Psoas muscle (tissue), 7 donors: ENCODE measurements at regions not wholly inside any gene's neighbourhood (a gene's known extent, or its start where the extent isn't known, plus 50 kb on each side); places are given as distances from the start of the nearest gene placed in this dataset.

ENCODE experiments used
- ATAC-seq, 4 donors: fragments of 200-7000 bp; cut with Tn5 transposase; one replicate each; pipeline ENCODE4 v1.9.1; 2020; ENCODE audit warnings: moderate library complexity in 3 of 4, mild to moderate bottlenecking in 2 of 4
- DNase-seq, 2 donors: peaks; one replicate each; pipeline ENCODE4 v3.0.0-alpha.2; 2020
- H3K27ac ChIP-seq: fragments of 200-600 bp; one replicate; pipeline ENCODE4 v1.8.0; 2022
- H3K27me3 ChIP-seq, 3 donors: fragments of 200-600 bp in 1 of 3; one replicate each; pipeline versions ENCODE4 v1.6.1 to v1.8.0; 2013 to 2022; ENCODE audit warnings: low read length in 2 of 3, mild to moderate bottlenecking in 2 of 3, moderate library complexity in 1 of 3; ENCODE audit not compliant: insufficient read depth in 3 of 3
- H3K36me3 ChIP-seq, 2 donors: fragments of 200-600 bp in 1 of 2; one replicate each; pipeline versions ENCODE4 v1.6.1 to v1.8.0; 2013 to 2022; ENCODE audit warnings: low read depth in 1 of 2, mild to moderate bottlenecking in 1 of 2, moderate library complexity in 1 of 2; ENCODE audit not compliant: insufficient read depth in 1 of 2
- H3K4me1 ChIP-seq: fragments of 200-600 bp; one replicate; pipeline ENCODE4 v1.8.0; 2022
- H3K4me3 ChIP-seq: fragments of 200-600 bp; one replicate; pipeline ENCODE4 v1.8.0; 2022; ENCODE audit warnings: mild to moderate bottlenecking
- H3K9me3 ChIP-seq: fragments of 200-600 bp; one replicate; pipeline ENCODE4 v1.8.0; 2022
- CTCF ChIP-seq: fragments of 200-600 bp; IDR thresholded peaks from one replicate; pipeline ENCODE4 v1.8.0; 2022; ENCODE audit warnings: antibody characterized with exemption
- WGBS, 3 donors: extraction: QIAGEN DNeasy Blood & Tissue Kit; methylation state at CpG; one replicate each; pipeline versions ENCODE4 v1.1.6 to v1.1.7; 2013; 5-methylcytosine and 5-hydroxymethylcytosine counted together
- intact Hi-C, 2 donors: fragments of 100-400 bp; cut with DNase I; formaldehyde crosslinking; loops; one replicate each; pipeline versions ENCODE4 v1.11.0 to v1.14.2; 2022
- donor health status: healthy with polysubstance abuse.
- donor health status: DM: no; HTN: no; CAD: no; lungs with moderate emphysema.
- donor health status: Bipolar disorder and iron deficiency.
- donor health status: healthy.
- donor health status: DM: yes; HTN: yes; CAD: no.
- donor health status: DM: no; HTN: no; CAD: no.
- donor health status: DM: yes; HTN: yes; CAD: no.

- H3K4me3 ChIP-seq: no peak overlapping the region
- no peak for DNase-seq
- no peak for ATAC-seq
- WGBS, 3 donors: 69 to 86% (median 76%) methylated on average over 3 of the region's 3 CpGs
- H3K4me1 ChIP-seq: peaks cover 53% of the 10 kb centered on the region
- H3K9me3 ChIP-seq: no peaks in the 10 kb centered on the region
- no peaks in the 10 kb centered on the region for H3K36me3 ChIP-seq
- intact Hi-C loops: loop anchor here (5.0 to 10.0 kb wide), 5 partner anchors 251 to 624 kb away; no protein-coding TSS in a partner anchor
- H3K27me3 ChIP-seq: no peaks in the 10 kb centered on the region
- peak overlapping the region; percentile 95 for H3K27ac ChIP-seq
- no peak for TF ChIP-seq CTCF
Observed at GRCh38 chr6:163958646-163959045, 544.1 kb downstream of the QKI start.

GRCh38 chr6:163956571-163957407 lies 542.3 kb downstream of the QKI start:
- H3K27ac ChIP-seq: peak overlapping the region; percentile 95
- H3K4me1 ChIP-seq: peaks cover 44% of the 10 kb centered on the region
- no peaks in the 10 kb centered on the region for H3K27me3 ChIP-seq
- 16 to 21% (median 17%) methylated on average over 12 of the region's 12 CpGs for WGBS, 3 donors
- peak overlapping the region; percentile 23 for H3K4me3 ChIP-seq
- H3K9me3 ChIP-seq: no peaks in the 10 kb centered on the region
- peak; percentile 95 for TF ChIP-seq CTCF
- ATAC-seq (peak; percentile 85 to 90 (median 88)), DNase-seq (peak; percentile 80 to 91)
- H3K36me3 ChIP-seq: no peaks in the 10 kb centered on the region
- intact Hi-C loops: loop anchor here (1.0 to 10.0 kb wide), 7 partner anchors 249 to 776 kb away; no protein-coding TSS in a partner anchor

GRCh38 chr6:163955756-163956155 lies 541.2 kb downstream of the QKI start:
- 33 to 52% (median 38%) methylated on average over 4 of the region's 4 CpGs for WGBS, 3 donors
- peak overlapping the region; percentile 95 for H3K27ac ChIP-seq
- no peak for TF ChIP-seq CTCF
- H3K27me3 ChIP-seq: no peaks in the 10 kb centered on the region
- H3K9me3 ChIP-seq: no peaks in the 10 kb centered on the region
- H3K36me3 ChIP-seq: no peaks in the 10 kb centered on the region
- peaks cover 44% of the 10 kb centered on the region for H3K4me1 ChIP-seq
- intact Hi-C loops: loop anchor here (1.0 to 10.0 kb wide), 8 partner anchors 141 to 775 kb away; no protein-coding TSS in a partner anchor
- peak overlapping the region; percentile 23 for H3K4me3 ChIP-seq
- peak; percentile 31 to 58 (median 46) for ATAC-seq
- DNase-seq: no peak

GRCh38 chr6:163955096-163955495 lies 540.6 kb downstream of the QKI start:
- 47 to 50% (median 47%) methylated on average over 4 of the region's 4 CpGs for WGBS, 3 donors
- DNase-seq (no peak), ATAC-seq (peak; percentile 62 to 83 (median 80))
- no peaks in the 10 kb centered on the region for H3K36me3 ChIP-seq
- TF ChIP-seq CTCF: no peak
- peak overlapping the region; percentile 23 for H3K4me3 ChIP-seq
- peaks cover 42% of the 10 kb centered on the region for H3K4me1 ChIP-seq
- H3K27me3 ChIP-seq: no peaks in the 10 kb centered on the region
- peak overlapping the region; percentile 95 for H3K27ac ChIP-seq
- no peaks in the 10 kb centered on the region for H3K9me3 ChIP-seq
- intact Hi-C loops: loop anchor here (2.0 to 10.0 kb wide), 6 partner anchors 140 to 620 kb away; no protein-coding TSS in a partner anchor
